H1 (cell line): ENCODE measurements at regions not wholly inside any gene's neighbourhood (a gene's known extent, or its start where the extent isn't known, plus 50 kb on each side); places are given as distances from the start of the nearest gene placed in this dataset.

ENCODE experiments used
- FOSL1 ChIP-seq: IDR thresholded peaks from 2 replicates; pipeline ENCODE4 v1.6.1; 2011; ENCODE audit warnings: mild to moderate bottlenecking, low read depth, low read length, moderate library complexity; ENCODE audit not compliant: insufficient read depth
- POLR2A ChIP-seq, 2 experiments: IDR thresholded peaks; 1 replicate in 1 of 2; 2 replicates in 1 of 2; pipeline ENCODE4 v1.6.1; 2011; ENCODE audit warnings: low read depth in 2 of 2, low read length in 2 of 2, mild to moderate bottlenecking in 2 of 2; ENCODE audit errors: control extremely low read depth in 1 of 2
- RXRA ChIP-seq: IDR thresholded peaks from 2 replicates; pipeline ENCODE4 v1.6.1; 2011; ENCODE audit warnings: low read depth, mild to moderate bottlenecking, low read length, moderate library complexity; ENCODE audit not compliant: insufficient read depth
- TAF1 ChIP-seq: IDR thresholded peaks from 2 replicates; pipeline ENCODE4 v1.6.1; 2011; ENCODE audit warnings: mild to moderate bottlenecking, low read depth, low read length
- YY1 ChIP-seq: IDR thresholded peaks from 2 replicates; pipeline ENCODE4 v1.6.1; 2011; ENCODE audit warnings: low read depth, mild to moderate bottlenecking, low read length
- ZNF274 ChIP-seq: IDR thresholded peaks from 2 replicates; pipeline ENCODE4 v1.7.0; 2012; ENCODE audit warnings: low read length, borderline replicate concordance; ENCODE audit errors: extremely low read depth
- TF ChIP-seq, protein P1 (sequence below): IDR thresholded peaks from 2 replicates; pipeline ENCODE4 v1.6.1; 2012; ENCODE audit warnings: inconsistent platforms
- TF ChIP-seq, protein P2 (sequence below), 3 experiments: IDR thresholded peaks; 1 replicate in 2 of 3; 2 replicates in 1 of 3; pipeline versions ENCODE4 v1.5.1 to v1.6.1; 2011; ENCODE audit warnings: low read length in 3 of 3, mild to moderate bottlenecking in 3 of 3, inconsistent platforms in 2 of 3, low read depth in 1 of 3, moderate library complexity in 1 of 3; ENCODE audit not compliant: insufficient read depth in 1 of 3; ENCODE audit errors: control extremely low read depth in 1 of 3

DNA sequence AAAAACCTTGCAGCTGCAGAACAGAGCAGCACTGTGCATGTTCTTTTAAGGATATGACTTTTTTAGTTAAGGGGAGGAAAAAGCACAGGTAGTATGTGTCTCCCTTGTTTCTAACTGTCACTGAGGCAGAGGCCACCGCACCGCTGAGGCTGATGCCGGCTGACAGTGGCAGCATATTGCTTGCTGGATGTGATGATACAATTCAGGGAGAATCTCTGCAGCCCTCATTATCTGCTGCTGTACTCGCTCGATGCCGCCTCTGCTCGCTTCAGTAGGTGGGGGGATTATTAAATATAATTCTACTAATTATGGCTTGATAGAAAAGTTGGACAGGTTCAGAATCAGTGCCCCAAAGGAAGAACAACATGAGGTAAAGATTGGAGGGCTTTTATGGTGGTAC, 378.8 kb upstream of the NOCT start:
- TF ChIP-seq, protein P1, sequence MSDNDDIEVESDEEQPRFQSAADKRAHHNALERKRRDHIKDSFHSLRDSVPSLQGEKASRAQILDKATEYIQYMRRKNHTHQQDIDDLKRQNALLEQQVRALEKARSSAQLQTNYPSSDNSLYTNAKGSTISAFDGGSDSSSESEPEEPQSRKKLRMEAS = no peak
- TF ChIP-seq POLR2A (IDR thresholded peaks at IDR 0.05; ENCODE audit: control extremely low read depth in 1 of 2, low read depth in 2 of 2, low read length in 2 of 2) (no peak), TAF1 (no peak), RXRA (no peak), ZNF274 (no peak), YY1 (no peak), FOSL1 (no peak)
- TF ChIP-seq, protein P2, sequence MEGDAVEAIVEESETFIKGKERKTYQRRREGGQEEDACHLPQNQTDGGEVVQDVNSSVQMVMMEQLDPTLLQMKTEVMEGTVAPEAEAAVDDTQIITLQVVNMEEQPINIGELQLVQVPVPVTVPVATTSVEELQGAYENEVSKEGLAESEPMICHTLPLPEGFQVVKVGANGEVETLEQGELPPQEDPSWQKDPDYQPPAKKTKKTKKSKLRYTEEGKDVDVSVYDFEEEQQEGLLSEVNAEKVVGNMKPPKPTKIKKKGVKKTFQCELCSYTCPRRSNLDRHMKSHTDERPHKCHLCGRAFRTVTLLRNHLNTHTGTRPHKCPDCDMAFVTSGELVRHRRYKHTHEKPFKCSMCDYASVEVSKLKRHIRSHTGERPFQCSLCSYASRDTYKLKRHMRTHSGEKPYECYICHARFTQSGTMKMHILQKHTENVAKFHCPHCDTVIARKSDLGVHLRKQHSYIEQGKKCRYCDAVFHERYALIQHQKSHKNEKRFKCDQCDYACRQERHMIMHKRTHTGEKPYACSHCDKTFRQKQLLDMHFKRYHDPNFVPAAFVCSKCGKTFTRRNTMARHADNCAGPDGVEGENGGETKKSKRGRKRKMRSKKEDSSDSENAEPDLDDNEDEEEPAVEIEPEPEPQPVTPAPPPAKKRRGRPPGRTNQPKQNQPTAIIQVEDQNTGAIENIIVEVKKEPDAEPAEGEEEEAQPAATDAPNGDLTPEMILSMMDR (IDR thresholded peaks at IDR 0.05; ENCODE audit: control extremely low read depth in 1 of 3, insufficient read depth in 1 of 3, low read depth in 1 of 3, low read length in 3 of 3) = no peak
